IMR-90 (cell line): ENCODE measurements at regions not wholly inside any gene's neighbourhood (a gene's known extent, or its start where the extent isn't known, plus 50 kb on each side); places are given as distances from the start of the nearest gene placed in this dataset.

Experiments
- ATAC-seq: fragments of 200-7000 bp; cut with Tn5 transposase; 2 replicates; pipeline ENCODE4 v1.9.1; 2020; ENCODE audit warnings: low read depth, mild to moderate bottlenecking, moderate library complexity
- BruUV-seq: library from RNA; stranded (reverse); fragments of 400-500 nt; replicated peaks from 2 replicates; lab custom pipeline; 2021; lab: Mats Ljungman, UMichigan
- CTCF ChIA-PET: fragments of 300-600 bp; formaldehyde crosslinking; extraction: SDS; loops from one replicate; lab custom pipeline; 2021; ENCODE audit warnings: antibody characterized with exemption; lab: Yijun Ruan, JAX
- POLR2A ChIA-PET: fragments of 300-600 bp; sonication (Branson Sonifier 250); formaldehyde crosslinking; loops from one replicate; lab custom pipeline; 2022; ENCODE audit warnings: antibody characterized with exemption; ENCODE audit not compliant: unreplicated experiment; lab: Charles Lee
- DNase-seq: peaks from one replicate; pipeline ENCODE4 v3.0.0; 2013
- H2AFZ ChIP-seq: replicated peaks from 2 replicates; pipeline ENCODE3; 2013; ENCODE audit warnings: low read length, mild to moderate bottlenecking; ENCODE audit not compliant: poor library complexity
- H2AK5ac ChIP-seq: 2 replicates; pipeline ENCODE4 v1.6.1; 2013; ENCODE audit warnings: low read depth, low read length, inconsistent platforms
- H2AK9ac ChIP-seq: replicated peaks from 2 replicates; pipeline ENCODE3; 2013; ENCODE audit warnings: mild to moderate bottlenecking, low read depth, low read length, moderate library complexity; ENCODE audit not compliant: poor library complexity
- H2BK120ac ChIP-seq: 2 replicates; pipeline ENCODE4 v1.6.1; 2013; ENCODE audit warnings: low read depth, low read length, inconsistent platforms
- H2BK15ac ChIP-seq: 3 replicates; pipeline ENCODE4 v1.6.1; 2013; ENCODE audit warnings: low read depth, low read length, inconsistent platforms
- H2BK20ac ChIP-seq: 2 replicates; pipeline ENCODE4 v1.6.1; 2013; ENCODE audit warnings: low read depth, mild to moderate bottlenecking, inconsistent platforms, low read length, moderate library complexity
- H2BK5ac ChIP-seq: 2 replicates; pipeline ENCODE4 v1.6.1; 2013; ENCODE audit warnings: mild to moderate bottlenecking, low read depth, low read length, inconsistent platforms; ENCODE audit not compliant: poor library complexity, severe bottlenecking
- H3K14ac ChIP-seq: replicated peaks from 2 replicates; pipeline ENCODE4 v1.6.1; 2013; ENCODE audit warnings: low read depth, low read length, inconsistent platforms
- H3K18ac ChIP-seq: 2 replicates; pipeline ENCODE4 v1.6.1; 2013; ENCODE audit warnings: low read depth, low read length, control low read depth
- H3K23ac ChIP-seq: 2 replicates; pipeline ENCODE4 v1.6.1; 2013; ENCODE audit warnings: low read depth, low read length, inconsistent platforms
- H3K27ac ChIP-seq: 2 replicates; pipeline ENCODE4 v1.5.1; 2013; ENCODE audit warnings: mild to moderate bottlenecking, control low read depth, low read length; ENCODE audit not compliant: insufficient read depth
- H3K27me3 ChIP-seq: 2 replicates; pipeline ENCODE4 v1.6.1; 2013; ENCODE audit warnings: low read length; ENCODE audit not compliant: control insufficient read depth, insufficient read depth
- H3K36me3 ChIP-seq: 2 replicates; pipeline ENCODE4 v1.6.1; 2013; ENCODE audit warnings: low read length, mixed read lengths; ENCODE audit not compliant: control insufficient read depth, insufficient read depth
- H3K4ac ChIP-seq: 2 replicates; pipeline ENCODE4 v1.6.1; 2013; ENCODE audit warnings: low read depth, low read length, inconsistent platforms
- H3K4me1 ChIP-seq: 2 replicates; pipeline ENCODE4 v1.6.1; 2013; ENCODE audit warnings: low read length, mixed read lengths; ENCODE audit not compliant: control insufficient read depth, insufficient read depth
- H3K4me2 ChIP-seq: 2 replicates; pipeline ENCODE4 v1.6.1; 2013; ENCODE audit warnings: low read depth, mild to moderate bottlenecking, control low read depth, low read length, moderate library complexity
- H3K4me3 ChIP-seq: 2 replicates; pipeline ENCODE4 v1.5.1; 2013; ENCODE audit warnings: low read depth, mild to moderate bottlenecking, control low read depth, low read length, moderate library complexity; ENCODE audit not compliant: insufficient read depth
- H3K56ac ChIP-seq: 2 replicates; pipeline ENCODE4 v1.6.1; 2013; ENCODE audit warnings: low read length, inconsistent platforms; ENCODE audit not compliant: insufficient read depth; ENCODE audit errors: extremely low read depth
- H3K79me1 ChIP-seq, 2 experiments: 2 replicates each; pipeline ENCODE4 v1.6.1; 2013; ENCODE audit warnings: low read length in 2 of 2, inconsistent platforms in 1 of 2, low read depth in 1 of 2
- H3K9ac ChIP-seq: 2 replicates; pipeline ENCODE4 v1.6.1; 2013; ENCODE audit warnings: low read depth, low read length, control low read depth
- H3K9me1 ChIP-seq: 2 replicates; pipeline ENCODE4 v1.6.1; 2013; ENCODE audit warnings: low read length, inconsistent platforms; ENCODE audit not compliant: insufficient read depth
- H3K9me3 ChIP-seq: 2 replicates; pipeline ENCODE4 v1.6.1; 2013; ENCODE audit warnings: low read length; ENCODE audit not compliant: control insufficient read depth, insufficient read depth
- H4K20me1 ChIP-seq: 2 replicates; pipeline ENCODE4 v1.6.1; 2013; ENCODE audit warnings: low read length, inconsistent platforms; ENCODE audit not compliant: insufficient read depth
- H4K5ac ChIP-seq: 2 replicates; pipeline ENCODE4 v1.6.1; 2013; ENCODE audit warnings: mild to moderate bottlenecking, low read depth, low read length, control low read depth
- H4K8ac ChIP-seq, 2 experiments: 2 replicates each; pipeline ENCODE4 v1.6.1; 2013; ENCODE audit warnings: low read depth in 2 of 2, low read length in 2 of 2, control low read depth in 1 of 2, inconsistent platforms in 1 of 2
- H4K91ac ChIP-seq: 2 replicates; pipeline ENCODE4 v1.6.1; 2013; ENCODE audit warnings: low read depth, low read length, inconsistent platforms; ENCODE audit not compliant: insufficient read depth
- CEBPB ChIP-seq: IDR thresholded peaks from 2 replicates; pipeline ENCODE4 v1.6.1; 2012; ENCODE audit warnings: low read depth, low read length, improper control_type of control experiment
- FOS ChIP-seq: fragments of 150-350 bp; IDR thresholded peaks from 2 replicates; pipeline ENCODE4 v1.6.1; 2016; ENCODE audit warnings: low read depth, low read length
- MXI1 ChIP-seq: IDR thresholded peaks from 2 replicates; pipeline ENCODE4 v1.6.1; 2012; ENCODE audit warnings: low read depth, mild to moderate bottlenecking, low read length, moderate library complexity, borderline replicate concordance
- POLR2A ChIP-seq: IDR thresholded peaks from 2 replicates; pipeline ENCODE4 v1.6.1; 2012; ENCODE audit warnings: mild to moderate bottlenecking, low read depth, low read length
- RAD21 ChIP-seq: IDR thresholded peaks from 2 replicates; pipeline ENCODE4 v1.6.1; 2012; ENCODE audit warnings: low read length, improper control_type of control experiment
- RCOR1 ChIP-seq: IDR thresholded peaks from 2 replicates; pipeline ENCODE4 v1.6.1; 2012; ENCODE audit warnings: mild to moderate bottlenecking, low read length, improper control_type of control experiment; ENCODE audit not compliant: insufficient replicate concordance
- RFX5 ChIP-seq: IDR thresholded peaks from 2 replicates; pipeline ENCODE4 v1.8.0; 2012; ENCODE audit warnings: low read depth, mild to moderate bottlenecking, low read length, moderate library complexity
- SMC3 ChIP-seq: fragments of 150-350 bp; IDR thresholded peaks from 2 replicates; pipeline ENCODE4 v1.6.1; 2016; ENCODE audit warnings: low read depth, mild to moderate bottlenecking, antibody characterized with exemption, low read length, moderate library complexity
- WGBS, 2 experiments: methylation state at CpG; one replicate each; pipeline versions ENCODE4 v1.1.5 to v1.1.7; 2013; ENCODE audit warnings: missing lambda C conversion rate in 2 of 2; ENCODE audit not compliant: insufficient read length in 1 of 2; ENCODE audit errors: extremely low coverage in 2 of 2; 5-methylcytosine and 5-hydroxymethylcytosine counted together
- dilution Hi-C: fragments of 300-500 bp; cut with HindIII; formaldehyde crosslinking; loops from one replicate; pipeline ENCODE4 v1.14.3; 2018; ENCODE audit warnings: low sequenced_read_pairs; ENCODE audit not compliant: unreplicated experiment
- in situ Hi-C: fragments of 300-500 bp; cut with MboI; formaldehyde crosslinking; loops from 3 replicates; pipeline ENCODE4 v1.14.3; 2019; ENCODE audit warnings: low sequenced_read_pairs, inconsistent platforms, mixed read lengths
- intact Hi-C: fragments of 100-400 bp; cut with micrococcal nuclease; formaldehyde crosslinking; loops from 2 replicates; pipeline ENCODE4 v1.10.0; 2022

DNA sequence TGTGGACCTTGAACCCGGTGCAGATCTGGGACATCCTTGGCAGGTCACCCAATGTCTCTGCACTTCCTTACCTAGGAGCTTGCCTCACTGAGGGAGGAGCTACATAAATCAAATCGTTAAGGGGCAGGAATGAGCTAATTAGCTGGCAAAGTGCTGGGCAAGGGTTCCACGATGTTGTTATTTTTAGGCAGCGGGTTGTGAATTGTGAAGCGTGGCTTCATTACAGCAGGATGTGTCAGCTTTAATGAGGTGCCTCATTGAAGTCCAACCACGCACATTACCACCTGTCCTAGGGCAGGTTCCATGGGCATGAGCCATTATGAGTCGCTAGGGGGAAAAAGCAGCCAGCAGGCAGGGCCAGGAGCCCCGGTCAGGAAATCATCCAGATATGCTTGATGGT, 127.0 kb upstream of the AGAP1 start:
- ChIA-PET CTCF (interaction anchor here (0.7 kb wide), 1 partner anchor 73 kb away, joined by 3 read pairs; no protein-coding TSS in a partner anchor), POLR2A (no interaction called here)
- Histone ChIP-seq H3K27ac (no peak overlapping the region), H2BK5ac (no peak overlapping the region), H2BK15ac (no peak overlapping the region), H3K4me2 (no peak overlapping the region), H3K36me3 (no peaks in the 10 kb centered on the region), H2BK20ac (no peak overlapping the region), H4K91ac (no peak overlapping the region), H3K23ac (no peak overlapping the region), H2AK9ac (no peak overlapping the region), H3K9ac (no peak overlapping the region), H3K4ac (no peak overlapping the region), H3K4me1 (no peaks in the 10 kb centered on the region), H3K27me3 (peaks cover 63% of the 10 kb centered on the region), H3K9me1 (peaks cover 2% of the 10 kb centered on the region; the same call in 1 of the 2 replicates), H3K14ac (no peak overlapping the region), H4K20me1 (no peaks in the 10 kb centered on the region), H4K8ac (no peak overlapping the region), H2AK5ac (no peak overlapping the region), H2AFZ (no peak overlapping the region), H4K5ac (no peak overlapping the region), H3K79me1 (no peaks in the 10 kb centered on the region), H3K4me3 (no peak overlapping the region), H2BK120ac (no peak overlapping the region), H3K9me3 (no peaks in the 10 kb centered on the region), H3K56ac (no peak overlapping the region), H3K18ac (no peak overlapping the region)
- intact Hi-C loops (no loop called here), in situ Hi-C loops (no loop called here), dilution Hi-C loops (no loop called here)
- WGBS, 2 experiments = 80% methylated on average over 1 of the region's 8 CpGs; no CpG with 5 or more reads in 1 of the 2 experiments
- ATAC-seq (no peak), DNase-seq (no peak)
- TF ChIP-seq SMC3 (no peak), RAD21 (no peak), MXI1 (no peak), RFX5 (no peak), CEBPB (no peak), RCOR1 (no peak), FOS (no peak), POLR2A (no peak)
- BruUV-seq = no TSS peak
